ENCODE measurements at regions not wholly inside any gene's neighbourhood (a gene's known extent, or its start where the extent isn't known, plus 50 kb on each side); places are given as distances from the start of the nearest gene placed in this dataset.

GRCh38 chr2:236963631-236964182 is 122.0 kb upstream of the COPS8 start:
- DNase-seq (ENCODE audit: insufficient read length, low spot score) (no peak), FAIRE-seq (no peak)
- no peak for TF ChIP-seq CTCF (IDR thresholded peaks at IDR 0.05; ENCODE audit: insufficient read depth, missing control alignments)

- no peak for TF ChIP-seq CTCF (IDR thresholded peaks at IDR 0.05; ENCODE audit: insufficient read depth, missing control alignments)
- FAIRE-seq: no peak
- DNase-seq (ENCODE audit: insufficient read length, low spot score): no peak
Observed at GRCh38 chr2:236964291-236964690, 121.4 kb upstream of the COPS8 start.

GRCh38 chr2:236965021-236965840 is 120.5 kb upstream of the COPS8 start:
- DNase-seq (ENCODE audit: insufficient read length, low spot score) (no peak), FAIRE-seq (no peak)
- TF ChIP-seq CTCF (IDR thresholded peaks at IDR 0.05; ENCODE audit: insufficient read depth, missing control alignments): no peak

- DNase-seq (ENCODE audit: insufficient read length, low spot score): no peak
- no peak for TF ChIP-seq CTCF (IDR thresholded peaks at IDR 0.05; ENCODE audit: insufficient read depth, missing control alignments)
- FAIRE-seq: no peak
Observed at GRCh38 chr2:236965841-236966096, 119.9 kb upstream of the COPS8 start.

- no peak for FAIRE-seq
- no peak for TF ChIP-seq CTCF (IDR thresholded peaks at IDR 0.05; ENCODE audit: insufficient read depth, missing control alignments)
- DNase-seq (ENCODE audit: insufficient read length, low spot score): no peak
Observed at GRCh38 chr2:236967499-236967783, 118.2 kb upstream of the COPS8 start.

GRCh38 chr2:236968101-236968879 is 117.4 kb upstream of the COPS8 start:
- DNase-seq (ENCODE audit: insufficient read length, low spot score) (no peak), FAIRE-seq (no peak)
- TF ChIP-seq CTCF (IDR thresholded peaks at IDR 0.05; ENCODE audit: insufficient read depth, missing control alignments): no peak
